ENCODE measurements at regions not wholly inside any gene's neighbourhood (a gene's known extent, or its start where the extent isn't known, plus 50 kb on each side); places are given as distances from the start of the nearest gene placed in this dataset.
A peak's percentile ranks its signal among the peaks of the same experiment; 100 is the strongest.

GRCh38 chr1:232556351-232556750, 73.6 kb downstream of the SIPA1L2 start:
- DNase-seq (ENCODE audit: low read depth in 4 of 4, low spot score in 3 of 4): no peak

GRCh38 chr1:232555494-232556210, 74.3 kb downstream of the SIPA1L2 start:
- no peak for DNase-seq (ENCODE audit: low read depth in 4 of 4, low spot score in 3 of 4)

GRCh38 chr1:232554409-232554808, 75.5 kb downstream of the SIPA1L2 start:
- DNase-seq (ENCODE audit: low read depth in 4 of 4, low spot score in 3 of 4): no peak

DNA sequence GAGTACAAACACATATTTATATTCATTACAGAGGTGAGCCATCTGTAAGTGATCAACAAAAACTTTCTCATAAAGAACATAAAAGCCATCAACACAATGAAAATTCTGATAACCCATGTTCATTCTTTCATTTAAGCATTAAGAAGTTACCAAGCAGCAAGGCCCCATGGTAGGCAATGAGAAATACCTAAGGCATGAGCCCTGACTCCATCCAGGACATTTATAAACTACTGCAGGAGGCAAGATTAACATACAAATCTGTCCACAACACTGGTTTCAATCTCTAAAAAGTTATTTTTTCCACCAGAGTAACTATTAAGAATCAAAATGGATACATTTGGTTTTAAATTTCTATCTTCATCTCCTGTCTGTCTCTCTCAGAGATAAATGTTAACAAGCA, 76.1 kb downstream of the SIPA1L2 start:
- no peak for DNase-seq (ENCODE audit: low read depth in 4 of 4, low spot score in 3 of 4)

GRCh38 chr1:232553050-232553754, 76.7 kb downstream of the SIPA1L2 start:
- DNase-seq (ENCODE audit: low read depth in 4 of 4, low spot score in 3 of 4): no peak

GRCh38 chr1:232551386-232551785, 78.5 kb downstream of the SIPA1L2 start:
- peak in 1 of 4 donors; percentile 36 for DNase-seq (ENCODE audit: low read depth in 4 of 4, low spot score in 3 of 4)

- DNase-seq (ENCODE audit: low read depth in 4 of 4, low spot score in 3 of 4): no peak
Measured at GRCh38 chr1:232550007-232550406, 79.9 kb downstream of the SIPA1L2 start.

GRCh38 chr1:232548691-232549090, 81.2 kb downstream of the SIPA1L2 start:
- no peak for DNase-seq (ENCODE audit: low read depth in 4 of 4, low spot score in 3 of 4)

- DNase-seq (ENCODE audit: low read depth in 4 of 4, low spot score in 3 of 4): no peak
Measured at GRCh38 chr1:232547938-232548484, 81.9 kb downstream of the SIPA1L2 start.

DNA sequence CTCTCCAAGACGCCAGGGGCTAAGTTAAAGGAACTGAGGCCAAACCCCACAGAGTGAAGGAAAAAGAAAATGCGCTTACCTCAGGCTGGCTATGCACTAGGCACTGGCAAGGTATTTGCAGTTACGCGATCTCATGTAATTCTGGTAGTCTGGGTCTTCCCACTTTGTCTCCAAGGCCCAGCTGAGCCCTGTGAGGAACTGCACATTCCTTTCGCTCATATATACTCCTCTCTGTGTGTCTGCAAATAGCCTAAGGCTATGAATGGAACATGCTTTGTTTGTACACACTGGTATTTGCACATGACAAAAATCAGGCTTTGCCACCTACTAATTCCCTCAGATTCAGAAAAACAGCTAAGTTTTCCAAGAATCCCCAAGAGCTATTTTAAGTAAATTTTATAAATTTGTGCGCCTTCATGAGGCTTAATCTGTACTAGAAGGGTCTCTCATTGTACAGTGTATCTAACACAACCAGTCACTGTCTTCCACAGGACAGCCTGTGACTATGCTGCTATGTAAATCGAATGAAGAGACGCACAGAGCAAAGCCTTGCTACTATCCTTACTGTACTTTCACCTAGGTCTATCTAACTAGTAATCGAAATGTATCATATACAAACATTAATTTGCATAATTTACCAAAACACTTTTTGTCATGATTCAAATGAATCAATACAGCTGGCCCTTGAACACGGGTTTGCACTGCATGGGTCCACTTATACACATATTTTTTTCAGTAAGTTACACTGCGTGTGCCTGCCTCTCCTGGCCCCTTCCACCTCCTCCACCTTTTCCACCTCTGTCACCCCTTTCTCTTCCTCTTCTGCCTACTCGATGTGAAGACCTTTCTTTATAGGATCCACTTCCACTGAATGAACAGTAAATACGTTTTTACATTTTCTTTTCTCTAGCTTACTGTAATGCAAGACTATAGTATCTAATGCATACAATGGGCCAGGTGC, 87.0 kb downstream of the SIPA1L2 start:
- no peak for DNase-seq (ENCODE audit: low read depth in 4 of 4, low spot score in 3 of 4)

DNA sequence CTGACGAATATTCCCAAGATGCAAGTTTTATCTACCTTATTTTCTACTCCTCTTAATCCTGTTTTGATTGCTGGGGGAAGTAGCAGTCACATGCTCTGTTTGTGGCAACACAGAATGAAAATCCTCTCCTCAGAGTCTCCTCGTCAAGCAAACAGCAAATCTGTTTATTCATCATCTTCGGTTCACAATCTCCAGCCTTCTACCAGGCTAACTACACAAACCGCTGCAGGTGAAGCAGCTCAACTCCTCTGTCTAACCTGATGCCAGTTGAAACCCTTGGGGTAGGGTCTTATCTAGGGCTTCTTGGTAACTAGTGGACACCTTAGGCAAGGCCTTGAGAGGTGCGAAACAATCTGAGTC, 91.0 kb downstream of the SIPA1L2 start:
- DNase-seq (ENCODE audit: low read depth in 4 of 4, low spot score in 3 of 4): no peak

- DNase-seq (ENCODE audit: low read depth in 4 of 4, low spot score in 3 of 4): peak in 1 of 4 donors; percentile 49
Measured at GRCh38 chr1:232538224-232538942, 91.5 kb downstream of the SIPA1L2 start.

- no peak for DNase-seq (ENCODE audit: low read depth in 4 of 4, low spot score in 3 of 4)
Measured at GRCh38 chr1:232534552-232535517, 95.1 kb downstream of the SIPA1L2 start.

DNA sequence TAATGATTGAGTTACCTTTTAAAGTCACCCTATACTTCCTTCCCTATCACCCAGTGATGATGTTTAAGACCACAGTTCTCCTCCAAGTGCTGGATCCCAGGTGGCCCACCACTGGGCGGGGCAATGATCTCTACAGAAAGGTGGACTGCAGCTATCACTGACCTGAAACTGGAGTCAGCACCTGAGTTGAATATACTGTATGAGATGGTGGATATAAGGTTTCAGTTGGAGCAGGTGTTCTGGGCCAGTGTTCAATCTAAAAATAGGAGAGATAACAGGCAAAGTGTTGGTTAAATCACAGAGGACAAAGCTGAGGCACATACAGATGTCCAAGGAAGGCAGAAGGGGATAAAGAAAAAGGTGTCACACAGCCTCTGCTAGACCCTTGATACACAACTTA, 96.6 kb downstream of the SIPA1L2 start:
- DNase-seq (ENCODE audit: low read depth in 4 of 4, low spot score in 3 of 4): no peak

- no peak for DNase-seq (ENCODE audit: low read depth in 4 of 4, low spot score in 3 of 4)
Measured at GRCh38 chr1:232532901-232533300, 97.0 kb downstream of the SIPA1L2 start.

DNA sequence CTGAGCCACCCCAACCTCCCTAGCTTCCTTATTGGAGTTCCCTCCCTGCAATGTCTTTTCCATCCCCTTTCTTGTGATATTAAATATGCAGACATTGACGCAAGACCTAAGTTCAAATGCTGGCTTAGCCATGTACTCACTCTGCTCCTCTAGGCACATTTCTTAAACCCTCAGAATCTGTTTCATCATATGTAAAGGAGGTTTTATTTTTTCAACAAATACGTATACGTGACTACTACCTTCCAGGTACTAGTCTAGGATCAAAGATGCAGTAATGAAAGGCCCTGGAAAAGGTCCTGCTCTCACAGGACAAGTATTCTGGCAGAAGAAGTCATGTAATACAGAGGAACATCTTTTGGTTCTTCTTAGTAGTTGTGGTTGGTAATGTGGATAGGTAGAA, 98.6 kb downstream of the SIPA1L2 start:
- no peak for DNase-seq (ENCODE audit: low read depth in 4 of 4, low spot score in 3 of 4)

GRCh38 chr1:232529747-232530146, 100.2 kb downstream of the SIPA1L2 start:
- DNase-seq (ENCODE audit: low read depth in 4 of 4, low spot score in 3 of 4): no peak

- no peak for DNase-seq (ENCODE audit: low read depth in 4 of 4, low spot score in 3 of 4)
Measured at GRCh38 chr1:232528472-232529089, 101.4 kb downstream of the SIPA1L2 start.

DNA sequence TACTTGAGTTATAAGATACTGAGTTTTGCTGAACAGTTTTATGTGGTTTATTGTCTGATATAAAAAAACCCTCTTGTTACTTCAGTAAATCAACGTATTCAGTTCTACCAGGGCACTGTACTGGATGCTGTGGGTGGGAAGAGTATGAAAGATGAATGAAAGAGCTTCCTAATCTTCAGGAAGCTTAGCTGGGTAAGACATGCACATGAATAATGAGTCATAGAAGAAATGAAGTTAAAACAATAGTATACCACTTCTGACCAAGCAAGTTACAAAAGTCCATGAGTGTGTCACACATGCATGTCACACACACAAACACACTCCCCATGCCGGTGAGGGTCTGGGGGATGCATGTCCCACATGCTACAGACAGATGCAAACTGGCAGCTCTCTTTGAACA, 105.9 kb downstream of the SIPA1L2 start:
- DNase-seq (ENCODE audit: low read depth in 4 of 4, low spot score in 3 of 4): no peak
